ENCODE measurements at regions not wholly inside any gene's neighbourhood (a gene's known extent, or its start where the extent isn't known, plus 50 kb on each side); places are given as distances from the start of the nearest gene placed in this dataset.

DNA sequence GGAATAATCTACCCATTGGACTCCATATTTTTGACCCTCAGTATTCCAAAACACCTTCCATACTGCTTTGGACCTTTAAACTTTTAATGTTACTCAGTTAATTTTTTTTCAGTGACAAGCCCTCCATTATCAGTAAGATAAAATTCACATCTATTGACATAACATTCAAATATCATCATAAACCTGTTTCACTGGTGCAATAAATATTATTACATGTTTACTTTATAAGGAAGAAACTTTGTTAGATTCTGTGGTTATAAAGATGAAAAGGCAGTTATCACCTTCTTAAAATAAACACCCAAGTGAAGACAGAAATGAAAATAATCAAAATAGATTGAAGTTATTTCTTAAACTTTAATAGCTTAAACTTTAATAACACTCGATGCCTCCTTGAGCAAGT, 758.5 kb upstream of the ADGRL2 start:
- TF ChIP-seq CTCF (IDR thresholded peaks at IDR 0.05) (no peak), POLR2AphosphoS5 (IDR thresholded peaks at IDR 0.05; ENCODE audit: low read depth, low read length) (no peak), SIN3A (IDR thresholded peaks at IDR 0.05; ENCODE audit: borderline replicate concordance, insufficient read depth, low read depth, low read length) (no peak)
- TF ChIP-seq, protein P1, sequence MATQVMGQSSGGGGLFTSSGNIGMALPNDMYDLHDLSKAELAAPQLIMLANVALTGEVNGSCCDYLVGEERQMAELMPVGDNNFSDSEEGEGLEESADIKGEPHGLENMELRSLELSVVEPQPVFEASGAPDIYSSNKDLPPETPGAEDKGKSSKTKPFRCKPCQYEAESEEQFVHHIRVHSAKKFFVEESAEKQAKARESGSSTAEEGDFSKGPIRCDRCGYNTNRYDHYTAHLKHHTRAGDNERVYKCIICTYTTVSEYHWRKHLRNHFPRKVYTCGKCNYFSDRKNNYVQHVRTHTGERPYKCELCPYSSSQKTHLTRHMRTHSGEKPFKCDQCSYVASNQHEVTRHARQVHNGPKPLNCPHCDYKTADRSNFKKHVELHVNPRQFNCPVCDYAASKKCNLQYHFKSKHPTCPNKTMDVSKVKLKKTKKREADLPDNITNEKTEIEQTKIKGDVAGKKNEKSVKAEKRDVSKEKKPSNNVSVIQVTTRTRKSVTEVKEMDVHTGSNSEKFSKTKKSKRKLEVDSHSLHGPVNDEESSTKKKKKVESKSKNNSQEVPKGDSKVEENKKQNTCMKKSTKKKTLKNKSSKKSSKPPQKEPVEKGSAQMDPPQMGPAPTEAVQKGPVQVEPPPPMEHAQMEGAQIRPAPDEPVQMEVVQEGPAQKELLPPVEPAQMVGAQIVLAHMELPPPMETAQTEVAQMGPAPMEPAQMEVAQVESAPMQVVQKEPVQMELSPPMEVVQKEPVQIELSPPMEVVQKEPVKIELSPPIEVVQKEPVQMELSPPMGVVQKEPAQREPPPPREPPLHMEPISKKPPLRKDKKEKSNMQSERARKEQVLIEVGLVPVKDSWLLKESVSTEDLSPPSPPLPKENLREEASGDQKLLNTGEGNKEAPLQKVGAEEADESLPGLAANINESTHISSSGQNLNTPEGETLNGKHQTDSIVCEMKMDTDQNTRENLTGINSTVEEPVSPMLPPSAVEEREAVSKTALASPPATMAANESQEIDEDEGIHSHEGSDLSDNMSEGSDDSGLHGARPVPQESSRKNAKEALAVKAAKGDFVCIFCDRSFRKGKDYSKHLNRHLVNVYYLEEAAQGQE (IDR thresholded peaks at IDR 0.05; ENCODE audit: insufficient read depth in 1 of 2, low read depth in 2 of 2, low read length in 1 of 2), result no peak

All from Panc1 (cell line).